HepG2 (cell line): ENCODE measurements at regions not wholly inside any gene's neighbourhood (a gene's known extent, or its start where the extent isn't known, plus 50 kb on each side); places are given as distances from the start of the nearest gene placed in this dataset.

Source experiments
- ATF1 ChIP-seq: IDR thresholded peaks from 2 replicates; pipeline ENCODE4 v1.6.1; 2016; ENCODE audit warnings: mild to moderate bottlenecking, control low read depth
- EZH2 ChIP-seq: conservative IDR thresholded peaks from 2 replicates; pipeline ENCODE4 v1.6.1; 2012; ENCODE audit warnings: mild to moderate bottlenecking, low read depth, low read length, moderate library complexity
- HMGXB3 ChIP-seq: sonication (generic); formaldehyde crosslinking; IDR thresholded peaks from 2 replicates; pipeline ENCODE4 v1.4.0; 2020; ENCODE audit warnings: missing genetic modification reagents, borderline replicate concordance
- SIN3B ChIP-seq: fragments of 150-350 bp; IDR thresholded peaks from 2 replicates; pipeline ENCODE4 v1.6.1; 2014; ENCODE audit warnings: low read length
- SKIL ChIP-seq: sonication (generic); formaldehyde crosslinking; IDR thresholded peaks from 2 replicates; pipeline ENCODE4 v1.8.0; 2022; ENCODE audit warnings: missing genetic modification reagents, mild to moderate bottlenecking, moderate library complexity, borderline replicate concordance
- TAF1 ChIP-seq: sonication (generic); formaldehyde crosslinking; IDR thresholded peaks from 2 replicates; pipeline ENCODE4 v1.4.0; 2020; ENCODE audit warnings: missing genetic modification reagents
- THYN1 ChIP-seq: sonication (generic); formaldehyde crosslinking; IDR thresholded peaks from 2 replicates; pipeline ENCODE4 v1.8.1; 2023; ENCODE audit warnings: low read depth, mild to moderate bottlenecking, moderate library complexity, missing genetic modification reagents, borderline replicate concordance
- ZNF30 ChIP-seq: sonication (generic); formaldehyde crosslinking; IDR thresholded peaks from 2 replicates; pipeline ENCODE4 v1.5.0; 2020; ENCODE audit warnings: mild to moderate bottlenecking, missing genetic modification reagents
- ZNF354B ChIP-seq: sonication (generic); formaldehyde crosslinking; IDR thresholded peaks from 2 replicates; pipeline ENCODE4 v1.8.0; 2022; ENCODE audit warnings: mild to moderate bottlenecking, missing genetic modification reagents
- ZNF513 ChIP-seq: sonication (generic); formaldehyde crosslinking; conservative IDR thresholded peaks from 2 replicates; pipeline ENCODE4 v1.5.0; 2020; ENCODE audit warnings: missing genetic modification reagents
- ZNF850 ChIP-seq: sonication (generic); formaldehyde crosslinking; conservative IDR thresholded peaks from 2 replicates; pipeline ENCODE4 v1.9.0; 2021; ENCODE audit warnings: mild to moderate bottlenecking, missing genetic modification reagents
- TF ChIP-seq, protein P1 (sequence below): sonication (generic); formaldehyde crosslinking; IDR thresholded peaks from 2 replicates; pipeline ENCODE4 v1.5.1; 2020; ENCODE audit warnings: missing genetic modification reagents, mild to moderate bottlenecking, borderline replicate concordance
- TF ChIP-seq, protein P2 (sequence below): sonication (generic); formaldehyde crosslinking; IDR thresholded peaks from 2 replicates; pipeline ENCODE4 v1.8.0; 2022; ENCODE audit warnings: mild to moderate bottlenecking, missing genetic modification reagents; ENCODE audit not compliant: insufficient replicate concordance
- TF ChIP-seq, protein P3 (sequence below): IDR thresholded peaks from 2 replicates; pipeline ENCODE4 v1.6.1; 2016; ENCODE audit warnings: low read depth
- TF ChIP-seq, protein P4 (sequence below): sonication (generic); formaldehyde crosslinking; conservative IDR thresholded peaks from 2 replicates; pipeline ENCODE4 v1.4.0; 2020; ENCODE audit warnings: missing genetic modification reagents

DNA sequence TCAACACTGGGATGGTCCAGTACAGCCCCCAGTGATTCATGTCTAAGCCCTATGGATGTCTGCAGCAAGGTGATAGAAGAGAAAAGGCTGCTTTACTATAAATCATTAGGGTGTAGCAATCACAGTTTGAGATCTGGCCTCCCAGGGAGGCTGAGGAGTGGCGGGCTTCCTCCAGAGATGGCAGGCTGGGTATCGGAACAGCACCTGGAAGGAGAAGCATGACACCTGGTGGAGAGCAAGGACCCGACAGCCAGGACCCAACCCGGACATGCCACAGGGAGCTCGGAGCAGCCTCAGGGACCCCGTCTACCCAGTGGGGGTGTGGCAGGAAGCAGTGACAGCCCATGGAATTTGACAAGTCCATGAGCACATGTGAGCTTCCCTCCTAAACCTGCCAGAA lies 114.8 kb upstream of the CD93 start (continued):
- TF ChIP-seq, protein P1, sequence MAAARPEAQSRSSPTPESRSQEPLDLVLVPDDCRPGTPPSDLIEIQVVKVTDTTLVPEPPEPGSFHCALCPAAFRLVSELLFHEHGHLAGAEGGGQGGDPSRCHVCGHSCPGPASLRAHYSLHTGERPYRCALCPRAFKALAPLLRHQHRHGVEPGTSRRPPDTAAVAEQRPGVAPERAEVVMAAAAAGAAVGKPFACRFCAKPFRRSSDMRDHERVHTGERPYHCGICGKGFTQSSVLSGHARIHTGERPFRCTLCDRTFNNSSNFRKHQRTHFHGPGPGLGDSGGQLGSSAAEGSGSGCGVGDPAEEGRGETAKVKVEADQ (CRISPR knock-in tag): no peak
- TF ChIP-seq TAF1 (CRISPR knock-in tag) (no peak), ATF1 (CRISPR knock-in tag) (no peak), SKIL (no peak), ZNF354B (CRISPR knock-in tag) (no peak), ZNF30 (CRISPR knock-in tag) (no peak), THYN1 (no peak), ZNF513 (CRISPR knock-in tag) (no peak), HMGXB3 (CRISPR knock-in tag) (peak; percentile 15; the same call in 1 of the 2 replicates), EZH2 (0 out of 2 replicates have a peak, but pooled peaks have one; percentile 49), SIN3B (no peak), ZNF850 (CRISPR knock-in tag) (no peak)
- TF ChIP-seq, protein P2, sequence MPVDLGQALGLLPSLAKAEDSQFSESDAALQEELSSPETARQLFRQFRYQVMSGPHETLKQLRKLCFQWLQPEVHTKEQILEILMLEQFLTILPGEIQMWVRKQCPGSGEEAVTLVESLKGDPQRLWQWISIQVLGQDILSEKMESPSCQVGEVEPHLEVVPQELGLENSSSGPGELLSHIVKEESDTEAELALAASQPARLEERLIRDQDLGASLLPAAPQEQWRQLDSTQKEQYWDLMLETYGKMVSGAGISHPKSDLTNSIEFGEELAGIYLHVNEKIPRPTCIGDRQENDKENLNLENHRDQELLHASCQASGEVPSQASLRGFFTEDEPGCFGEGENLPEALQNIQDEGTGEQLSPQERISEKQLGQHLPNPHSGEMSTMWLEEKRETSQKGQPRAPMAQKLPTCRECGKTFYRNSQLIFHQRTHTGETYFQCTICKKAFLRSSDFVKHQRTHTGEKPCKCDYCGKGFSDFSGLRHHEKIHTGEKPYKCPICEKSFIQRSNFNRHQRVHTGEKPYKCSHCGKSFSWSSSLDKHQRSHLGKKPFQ (CRISPR knock-in tag): no peak
- TF ChIP-seq, protein P3, sequence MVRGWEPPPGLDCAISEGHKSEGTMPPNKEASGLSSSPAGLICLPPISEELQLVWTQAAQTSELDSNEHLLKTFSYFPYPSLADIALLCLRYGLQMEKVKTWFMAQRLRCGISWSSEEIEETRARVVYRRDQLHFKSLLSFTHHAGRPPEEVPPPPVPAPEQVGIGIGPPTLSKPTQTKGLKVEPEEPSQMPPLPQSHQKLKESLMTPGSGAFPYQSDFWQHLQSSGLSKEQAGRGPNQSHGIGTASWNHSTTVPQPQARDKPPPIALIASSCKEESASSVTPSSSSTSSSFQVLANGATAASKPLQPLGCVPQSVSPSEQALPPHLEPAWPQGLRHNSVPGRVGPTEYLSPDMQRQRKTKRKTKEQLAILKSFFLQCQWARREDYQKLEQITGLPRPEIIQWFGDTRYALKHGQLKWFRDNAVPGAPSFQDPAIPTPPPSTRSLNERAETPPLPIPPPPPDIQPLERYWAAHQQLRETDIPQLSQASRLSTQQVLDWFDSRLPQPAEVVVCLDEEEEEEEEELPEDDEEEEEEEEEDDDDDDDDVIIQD (CRISPR knock-in tag): no peak
- TF ChIP-seq, protein P4, sequence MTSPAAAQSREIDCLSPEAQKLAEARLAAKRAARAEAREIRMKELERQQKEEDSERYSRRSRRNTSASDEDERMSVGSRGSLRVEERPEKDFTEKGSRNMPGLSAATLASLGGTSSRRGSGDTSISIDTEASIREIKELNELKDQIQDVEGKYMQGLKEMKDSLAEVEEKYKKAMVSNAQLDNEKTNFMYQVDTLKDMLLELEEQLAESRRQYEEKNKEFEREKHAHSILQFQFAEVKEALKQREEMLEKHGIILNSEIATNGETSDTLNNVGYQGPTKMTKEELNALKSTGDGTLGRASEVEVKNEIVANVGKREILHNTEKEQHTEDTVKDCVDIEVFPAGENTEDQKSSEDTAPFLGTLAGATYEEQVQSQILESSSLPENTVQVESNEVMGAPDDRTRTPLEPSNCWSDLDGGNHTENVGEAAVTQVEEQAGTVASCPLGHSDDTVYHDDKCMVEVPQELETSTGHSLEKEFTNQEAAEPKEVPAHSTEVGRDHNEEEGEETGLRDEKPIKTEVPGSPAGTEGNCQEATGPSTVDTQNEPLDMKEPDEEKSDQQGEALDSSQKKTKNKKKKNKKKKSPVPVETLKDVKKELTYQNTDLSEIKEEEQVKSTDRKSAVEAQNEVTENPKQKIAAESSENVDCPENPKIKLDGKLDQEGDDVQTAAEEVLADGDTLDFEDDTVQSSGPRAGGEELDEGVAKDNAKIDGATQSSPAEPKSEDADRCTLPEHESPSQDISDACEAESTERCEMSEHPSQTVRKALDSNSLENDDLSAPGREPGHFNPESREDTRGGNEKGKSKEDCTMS (CRISPR knock-in tag): no peak
- TF ChIP-seq, all 625 proteins: peak for 23
